Mesenchymal stem cell (in vitro differentiated cells and primary cell): ENCODE measurements at regions not wholly inside any gene's neighbourhood (a gene's known extent, or its start where the extent isn't known, plus 50 kb on each side); places are given as distances from the start of the nearest gene placed in this dataset.

Experiments used
- DNase-seq: peaks from one replicate; pipeline ENCODE4 v3.0.0-alpha.2; 2013
- H2AFZ ChIP-seq: one replicate; pipeline ENCODE4 v1.6.1; 2013; ENCODE audit warnings: low read depth, mild to moderate bottlenecking, control low read depth, inconsistent platforms, low read length, moderate library complexity
- H2AK5ac ChIP-seq: 2 replicates; pipeline ENCODE4 v1.6.1; 2013; ENCODE audit warnings: low read length, moderate library complexity, mild to moderate bottlenecking, inconsistent platforms; ENCODE audit not compliant: severe bottlenecking
- H2BK120ac ChIP-seq: one replicate; pipeline ENCODE4 v1.6.1; 2013; ENCODE audit warnings: low read depth, mild to moderate bottlenecking, inconsistent platforms, low read length, moderate library complexity
- H2BK12ac ChIP-seq, 2 experiments: one replicate each; pipeline ENCODE4 v1.6.1; 2013; ENCODE audit warnings: inconsistent platforms in 2 of 2, low read length in 2 of 2, mild to moderate bottlenecking in 2 of 2, moderate library complexity in 2 of 2, control low read depth in 1 of 2
- H2BK15ac ChIP-seq: one replicate; pipeline ENCODE4 v1.6.1; 2013; ENCODE audit warnings: mild to moderate bottlenecking, low read depth, inconsistent platforms; ENCODE audit not compliant: poor library complexity, severe bottlenecking
- H2BK5ac ChIP-seq: 2 replicates; pipeline ENCODE4 v1.6.1; 2013; ENCODE audit warnings: low read depth, mild to moderate bottlenecking, low read length, control low read depth, inconsistent platforms; ENCODE audit not compliant: poor library complexity, severe bottlenecking
- H3K14ac ChIP-seq, 2 experiments: one replicate each; pipeline ENCODE4 v1.6.1; 2013; ENCODE audit warnings: inconsistent platforms in 2 of 2, low read length in 2 of 2, control low read depth in 1 of 2, mild to moderate bottlenecking in 1 of 2, moderate library complexity in 1 of 2
- H3K18ac ChIP-seq, 2 experiments: one replicate each; pipeline ENCODE4 v1.6.1; 2013; ENCODE audit warnings: inconsistent platforms in 2 of 2, low read length in 2 of 2, control low read depth in 1 of 2, low read depth in 1 of 2, mild to moderate bottlenecking in 1 of 2
- H3K23ac ChIP-seq, 2 experiments: one replicate each; pipeline ENCODE4 v1.6.1; 2013; ENCODE audit warnings: inconsistent platforms in 2 of 2, low read length in 2 of 2, mild to moderate bottlenecking in 2 of 2, moderate library complexity in 2 of 2, control low read depth in 1 of 2
- H3K27ac ChIP-seq: 2 replicates; pipeline ENCODE4 v1.5.1; 2013; ENCODE audit warnings: mild to moderate bottlenecking, moderate library complexity, low read length, control low read depth, inconsistent platforms; ENCODE audit not compliant: poor library complexity, severe bottlenecking
- H3K27me3 ChIP-seq, 2 experiments: 2 replicates each; pipeline versions ENCODE4 v1.6.1 to v1.7.0; 2013; ENCODE audit warnings: low read length in 2 of 2, mild to moderate bottlenecking in 2 of 2, moderate library complexity in 2 of 2, control low read depth in 1 of 2, inconsistent platforms in 1 of 2; ENCODE audit not compliant: control insufficient read depth in 1 of 2, insufficient read depth in 1 of 2
- H3K36me3 ChIP-seq, 2 experiments: 2 replicates each; pipeline versions ENCODE4 v1.6.1 to v1.7.0; 2013; ENCODE audit warnings: low read length in 2 of 2, control low read depth in 1 of 2, inconsistent platforms in 1 of 2, low read depth in 1 of 2, mild to moderate bottlenecking in 1 of 2; ENCODE audit not compliant: insufficient read depth in 2 of 2, control insufficient read depth in 1 of 2
- H3K4ac ChIP-seq, 2 experiments: one replicate each; pipeline ENCODE4 v1.6.1; 2013; ENCODE audit warnings: inconsistent platforms in 2 of 2, low read length in 2 of 2, mild to moderate bottlenecking in 2 of 2, moderate library complexity in 2 of 2, control low read depth in 1 of 2, low read depth in 1 of 2
- H3K4me1 ChIP-seq: 2 replicates; pipeline ENCODE4 v1.6.1; 2013; ENCODE audit warnings: low read depth, low read length, control low read depth; ENCODE audit not compliant: control insufficient read depth, insufficient read depth
- H3K4me2 ChIP-seq: 2 replicates; pipeline ENCODE4 v1.6.1; 2013; ENCODE audit warnings: low read length, mild to moderate bottlenecking, inconsistent platforms; ENCODE audit not compliant: poor library complexity, severe bottlenecking
- H3K4me3 ChIP-seq, 2 experiments: 2 replicates each; pipeline versions ENCODE4 v1.5.1 to v1.7.0; 2013; ENCODE audit warnings: low read length in 2 of 2, mild to moderate bottlenecking in 2 of 2, control low read depth in 1 of 2, low read depth in 1 of 2; ENCODE audit not compliant: insufficient read depth in 1 of 2
- H3K79me1 ChIP-seq: replicated peaks from 2 replicates; pipeline ENCODE4 v1.6.1; 2013; ENCODE audit warnings: mild to moderate bottlenecking, control low read depth, low read length, inconsistent platforms; ENCODE audit not compliant: poor library complexity, severe bottlenecking
- H3K9ac ChIP-seq: 2 replicates; pipeline ENCODE4 v1.7.0; 2013; ENCODE audit warnings: mild to moderate bottlenecking, low read length, moderate library complexity
- H3K9me3 ChIP-seq: 2 replicates; pipeline ENCODE4 v1.7.0; 2013; ENCODE audit warnings: mild to moderate bottlenecking, low read length; ENCODE audit not compliant: control insufficient read depth
- H4K8ac ChIP-seq: one replicate; pipeline ENCODE4 v1.6.1; 2013; ENCODE audit warnings: inconsistent platforms, mild to moderate bottlenecking, low read length, moderate library complexity
- H4K91ac ChIP-seq: one replicate; pipeline ENCODE4 v1.6.1; 2013; ENCODE audit warnings: mild to moderate bottlenecking, low read length, inconsistent platforms
- WGBS: methylation state at CpG from one replicate; pipeline ENCODE4 v1.1.7; 2013; ENCODE audit warnings: mixed read lengths; 5-methylcytosine and 5-hydroxymethylcytosine counted together

DNA sequence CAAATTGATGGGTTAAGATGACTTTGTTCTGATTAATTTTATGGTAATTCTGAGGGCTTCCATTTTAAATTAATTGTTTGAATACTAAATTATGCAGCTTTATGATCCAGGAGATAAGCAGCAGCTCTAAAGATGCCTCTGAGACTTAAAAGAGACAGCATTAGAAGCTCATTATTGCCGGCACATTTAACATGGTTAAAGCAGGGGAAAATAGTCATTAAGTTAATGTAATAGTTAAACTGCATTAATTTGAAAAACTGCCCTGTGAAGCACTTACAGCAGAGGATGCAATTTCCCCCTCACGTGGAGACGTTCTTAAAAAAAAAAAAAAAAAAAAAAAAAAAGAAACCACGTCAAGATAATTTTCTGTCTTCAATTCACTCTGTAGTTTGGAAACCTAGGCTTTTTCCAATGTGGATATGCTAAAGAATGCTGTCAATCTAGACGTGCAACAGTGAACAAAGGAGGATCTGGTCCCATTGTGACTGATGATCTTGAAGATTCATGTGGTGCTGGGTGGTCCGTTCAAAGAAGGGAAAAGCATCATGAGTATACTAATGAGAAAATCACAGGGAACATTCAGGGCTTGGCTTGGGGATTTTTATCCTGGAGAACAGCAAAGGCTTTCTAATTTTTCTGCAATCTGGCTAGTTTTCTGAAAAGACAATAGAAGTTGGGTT lies 440.6 kb upstream of the HS3ST1 start:
- Histone ChIP-seq H2BK15ac (no peak overlapping the region), H2AFZ (no peak overlapping the region), H4K91ac (no peak overlapping the region), H2BK120ac (no peak overlapping the region), H2BK5ac (no peak overlapping the region), H2BK12ac (no peak overlapping the region), H3K79me1 (no peaks in the 10 kb centered on the region), H3K23ac (no peak overlapping the region), H3K27me3 (no peaks in the 10 kb centered on the region), H3K4ac (no peak overlapping the region), H3K36me3 (no peaks in the 10 kb centered on the region), H3K18ac (no peak overlapping the region), H3K4me1 (no peaks in the 10 kb centered on the region), H3K4me3 (no peak overlapping the region), H3K4me2 (no peak overlapping the region), H3K27ac (no peak overlapping the region), H2AK5ac (no peak overlapping the region), H3K9me3 (no peaks in the 10 kb centered on the region), H4K8ac (no peak overlapping the region), H3K9ac (no peak overlapping the region), H3K14ac (no peak overlapping the region)
- DNase-seq: no peak
- WGBS: 57% methylated on average over 4 of the region's 6 CpGs

DNA sequence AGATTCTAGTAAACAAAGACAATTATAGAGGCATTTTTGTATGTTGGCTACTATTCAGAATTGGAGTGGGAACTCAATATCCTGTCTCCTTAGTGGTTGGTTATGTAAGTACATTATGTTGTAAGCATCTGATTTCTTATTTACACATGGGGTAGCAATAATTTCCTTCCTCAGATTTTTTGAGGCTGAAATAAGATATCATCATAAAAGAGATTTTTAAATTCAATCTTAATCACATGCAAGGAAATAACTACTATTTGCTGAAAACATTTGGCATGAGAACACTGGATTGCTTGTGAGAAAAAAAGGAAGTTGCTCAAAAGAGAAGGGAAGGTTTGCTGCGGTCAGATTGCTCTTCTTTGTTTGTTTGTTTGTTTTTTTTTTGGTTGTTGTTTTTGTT lies 437.7 kb upstream of the HS3ST1 start:
- no peak overlapping the region for H2BK5ac ChIP-seq
- no peak overlapping the region for H2AFZ ChIP-seq
- no peak overlapping the region for H2BK12ac ChIP-seq
- H4K8ac ChIP-seq: no peak overlapping the region
- no peak overlapping the region for H4K91ac ChIP-seq
- H3K14ac ChIP-seq: no peak overlapping the region
- no peak overlapping the region for H2BK120ac ChIP-seq
- H3K9me3 ChIP-seq: peaks cover 3% of the 10 kb centered on the region
- 52% methylated on average over 1 of the region's 1 CpG for WGBS
- no peak overlapping the region for H3K23ac ChIP-seq
- no peak for DNase-seq
- H2BK15ac ChIP-seq: no peak overlapping the region
- H3K9ac ChIP-seq: no peak overlapping the region
- H3K18ac ChIP-seq: no peak overlapping the region
- H2AK5ac ChIP-seq: no peak overlapping the region
- H3K4me1 ChIP-seq: no peaks in the 10 kb centered on the region
- H3K27me3 ChIP-seq: no peaks in the 10 kb centered on the region
- no peaks in the 10 kb centered on the region for H3K36me3 ChIP-seq
- no peak overlapping the region for H3K4me2 ChIP-seq
- H3K4me3 ChIP-seq: no peak overlapping the region
- no peak overlapping the region for H3K27ac ChIP-seq
- no peak overlapping the region for H3K4ac ChIP-seq
- no peaks in the 10 kb centered on the region for H3K79me1 ChIP-seq

DNA sequence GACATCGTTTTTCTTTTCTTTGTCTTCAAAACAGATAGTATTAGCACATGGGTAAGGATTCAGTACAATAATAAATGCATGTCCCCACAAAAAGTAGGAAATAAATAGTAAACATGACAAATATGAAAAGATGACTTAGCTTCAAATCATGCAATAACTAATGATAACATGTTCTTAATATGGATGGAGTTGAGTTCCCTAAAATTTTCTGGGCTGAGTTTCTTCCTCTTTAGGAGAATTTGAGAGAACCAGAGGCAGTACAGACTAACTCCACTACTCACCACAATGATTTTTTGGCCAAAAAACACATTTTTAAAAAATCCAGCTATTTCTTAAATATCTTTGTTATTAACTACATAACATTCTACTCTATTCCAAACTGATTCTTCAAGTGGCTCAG lies 432.3 kb upstream of the HS3ST1 start:
- no peak overlapping the region for H2BK5ac ChIP-seq
- H4K8ac ChIP-seq: no peak overlapping the region
- no peak overlapping the region for H3K4me2 ChIP-seq
- no peaks in the 10 kb centered on the region for H3K27me3 ChIP-seq
- H4K91ac ChIP-seq: no peak overlapping the region
- no peak overlapping the region for H2BK15ac ChIP-seq
- no peaks in the 10 kb centered on the region for H3K36me3 ChIP-seq
- WGBS: no CpG with 5 or more reads among the region's 1 CpG
- no peak overlapping the region for H2AFZ ChIP-seq
- H2BK12ac ChIP-seq: no peak overlapping the region
- H3K9me3 ChIP-seq: peaks cover 3% of the 10 kb centered on the region
- no peak overlapping the region for H3K4me3 ChIP-seq
- H3K4ac ChIP-seq: no peak overlapping the region
- no peak overlapping the region for H3K14ac ChIP-seq
- no peaks in the 10 kb centered on the region for H3K79me1 ChIP-seq
- H3K23ac ChIP-seq: no peak overlapping the region
- H2BK120ac ChIP-seq: no peak overlapping the region
- DNase-seq: no peak
- no peaks in the 10 kb centered on the region for H3K4me1 ChIP-seq
- no peak overlapping the region for H3K9ac ChIP-seq
- H3K18ac ChIP-seq: no peak overlapping the region
- no peak overlapping the region for H2AK5ac ChIP-seq
- no peak overlapping the region for H3K27ac ChIP-seq

- Histone ChIP-seq H3K23ac (no peak overlapping the region), H3K9ac (no peak overlapping the region), H3K4me3 (no peak overlapping the region), H3K4me2 (no peak overlapping the region), H2BK12ac (no peak overlapping the region), H2AK5ac (no peak overlapping the region), H4K8ac (no peak overlapping the region), H3K27ac (no peak overlapping the region), H2BK120ac (no peak overlapping the region), H2BK5ac (no peak overlapping the region), H4K91ac (no peak overlapping the region), H2AFZ (no peak overlapping the region), H3K14ac (no peak overlapping the region), H3K36me3 (no peaks in the 10 kb centered on the region), H3K9me3 (no peaks in the 10 kb centered on the region), H2BK15ac (no peak overlapping the region), H3K18ac (no peak overlapping the region), H3K4me1 (no peaks in the 10 kb centered on the region), H3K27me3 (no peaks in the 10 kb centered on the region), H3K79me1 (no peaks in the 10 kb centered on the region), H3K4ac (no peak overlapping the region)
- no peak for DNase-seq
Measured at GRCh38 chr4:11857881-11858280, 429.2 kb upstream of the HS3ST1 start.
